GM10266 (cell line): ENCODE measurements at regions not wholly inside any gene's neighbourhood (a gene's known extent, or its start where the extent isn't known, plus 50 kb on each side); places are given as distances from the start of the nearest gene placed in this dataset.

ENCODE experiments used
- DNase-seq: peaks from one replicate; pipeline ENCODE4 v3.0.0; 2012; ENCODE audit errors: extremely low spot score
- TF ChIP-seq, protein P1 (sequence below): IDR thresholded peaks from 2 replicates; pipeline ENCODE4 v1.5.1; 2012; ENCODE audit warnings: mild to moderate bottlenecking, low read depth; ENCODE audit not compliant: control insufficient read depth, insufficient read depth; ENCODE audit errors: missing control alignments

DNA sequence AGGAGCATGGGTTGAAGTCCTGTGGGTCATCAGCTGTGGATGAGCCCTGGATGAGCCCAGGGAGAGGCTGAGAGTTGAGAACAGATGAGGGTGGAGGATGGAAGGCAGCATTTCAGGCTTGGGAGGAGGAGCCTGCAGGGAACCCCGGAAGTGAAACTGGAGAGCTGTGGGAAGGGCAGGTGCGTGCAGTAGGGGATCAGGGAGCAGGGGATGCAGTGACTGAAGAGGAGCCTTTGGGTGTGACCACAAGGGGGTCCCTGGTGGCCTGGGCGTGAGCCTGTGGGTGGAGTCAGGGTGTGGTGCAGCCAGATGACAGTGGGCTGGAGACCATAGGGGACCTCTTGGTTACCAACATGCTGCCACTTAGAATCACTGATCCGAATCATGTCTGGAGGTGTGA lies 115.5 kb downstream of the PAPOLA start:
- DNase-seq, result no peak
- TF ChIP-seq, protein P1, sequence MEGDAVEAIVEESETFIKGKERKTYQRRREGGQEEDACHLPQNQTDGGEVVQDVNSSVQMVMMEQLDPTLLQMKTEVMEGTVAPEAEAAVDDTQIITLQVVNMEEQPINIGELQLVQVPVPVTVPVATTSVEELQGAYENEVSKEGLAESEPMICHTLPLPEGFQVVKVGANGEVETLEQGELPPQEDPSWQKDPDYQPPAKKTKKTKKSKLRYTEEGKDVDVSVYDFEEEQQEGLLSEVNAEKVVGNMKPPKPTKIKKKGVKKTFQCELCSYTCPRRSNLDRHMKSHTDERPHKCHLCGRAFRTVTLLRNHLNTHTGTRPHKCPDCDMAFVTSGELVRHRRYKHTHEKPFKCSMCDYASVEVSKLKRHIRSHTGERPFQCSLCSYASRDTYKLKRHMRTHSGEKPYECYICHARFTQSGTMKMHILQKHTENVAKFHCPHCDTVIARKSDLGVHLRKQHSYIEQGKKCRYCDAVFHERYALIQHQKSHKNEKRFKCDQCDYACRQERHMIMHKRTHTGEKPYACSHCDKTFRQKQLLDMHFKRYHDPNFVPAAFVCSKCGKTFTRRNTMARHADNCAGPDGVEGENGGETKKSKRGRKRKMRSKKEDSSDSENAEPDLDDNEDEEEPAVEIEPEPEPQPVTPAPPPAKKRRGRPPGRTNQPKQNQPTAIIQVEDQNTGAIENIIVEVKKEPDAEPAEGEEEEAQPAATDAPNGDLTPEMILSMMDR, result no peak

DNA sequence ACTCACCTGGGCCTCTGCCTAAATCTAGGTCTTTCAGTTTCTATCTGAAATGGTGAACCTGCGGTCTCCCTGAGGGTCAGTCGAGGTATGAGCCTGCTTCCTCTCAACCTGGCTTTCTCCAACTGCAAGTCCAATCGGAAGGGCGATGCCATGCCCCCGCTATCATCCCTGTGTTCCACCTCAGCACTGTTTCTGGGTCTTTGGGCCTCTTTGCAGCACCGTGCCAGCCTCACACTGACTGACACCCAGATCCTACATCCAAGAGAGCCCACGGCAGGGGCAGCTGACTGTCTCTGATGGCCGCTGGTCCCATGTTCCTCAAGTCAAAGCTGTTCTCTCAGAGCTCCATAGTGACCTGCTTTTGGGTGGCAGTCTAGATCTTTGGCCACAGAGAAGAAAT lies 120.7 kb downstream of the PAPOLA start:
- TF ChIP-seq, protein P1, result no peak
- DNase-seq, result no peak

DNA sequence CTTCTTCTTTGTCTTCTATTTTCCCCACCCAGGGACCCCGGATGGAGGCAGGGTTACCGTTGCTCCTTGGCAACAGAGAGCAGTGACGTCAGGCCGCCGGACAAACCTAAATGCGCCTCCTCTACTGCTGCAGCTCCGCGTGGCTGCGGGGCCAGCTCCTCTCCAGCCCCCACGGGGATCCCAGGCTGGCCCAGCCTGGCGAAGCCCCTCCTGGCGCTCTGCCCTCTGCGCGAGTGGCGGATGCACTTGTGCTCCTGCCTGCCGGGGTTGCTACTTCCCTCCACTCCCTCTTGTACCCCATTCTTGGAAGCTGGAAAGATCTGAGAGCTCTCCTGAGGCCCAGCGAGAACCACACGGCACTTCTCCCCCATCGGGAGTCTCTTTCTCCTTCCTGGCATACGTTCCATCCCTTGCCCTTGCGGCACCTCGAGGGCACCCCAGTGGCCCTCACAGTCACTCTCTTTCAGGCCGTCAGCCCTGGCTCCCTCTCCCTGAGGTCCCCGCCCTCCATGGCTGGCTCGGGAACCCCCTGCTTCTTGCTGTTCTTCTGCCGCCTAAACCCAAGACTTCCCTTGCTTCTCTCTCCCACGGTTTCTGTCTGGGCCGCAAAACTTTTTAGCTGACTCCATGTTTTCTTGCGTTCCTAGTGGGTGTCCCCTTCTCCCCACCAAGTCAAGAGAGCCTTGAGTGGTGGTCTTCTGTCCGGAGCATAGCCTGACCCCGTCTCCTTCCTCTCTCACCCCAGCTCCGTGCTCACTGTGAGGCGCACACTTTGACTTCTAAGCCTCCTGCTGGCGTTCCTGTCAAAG lies 121.7 kb downstream of the PAPOLA start:
- TF ChIP-seq, protein P1, result no peak
- DNase-seq, result no peak

DNA sequence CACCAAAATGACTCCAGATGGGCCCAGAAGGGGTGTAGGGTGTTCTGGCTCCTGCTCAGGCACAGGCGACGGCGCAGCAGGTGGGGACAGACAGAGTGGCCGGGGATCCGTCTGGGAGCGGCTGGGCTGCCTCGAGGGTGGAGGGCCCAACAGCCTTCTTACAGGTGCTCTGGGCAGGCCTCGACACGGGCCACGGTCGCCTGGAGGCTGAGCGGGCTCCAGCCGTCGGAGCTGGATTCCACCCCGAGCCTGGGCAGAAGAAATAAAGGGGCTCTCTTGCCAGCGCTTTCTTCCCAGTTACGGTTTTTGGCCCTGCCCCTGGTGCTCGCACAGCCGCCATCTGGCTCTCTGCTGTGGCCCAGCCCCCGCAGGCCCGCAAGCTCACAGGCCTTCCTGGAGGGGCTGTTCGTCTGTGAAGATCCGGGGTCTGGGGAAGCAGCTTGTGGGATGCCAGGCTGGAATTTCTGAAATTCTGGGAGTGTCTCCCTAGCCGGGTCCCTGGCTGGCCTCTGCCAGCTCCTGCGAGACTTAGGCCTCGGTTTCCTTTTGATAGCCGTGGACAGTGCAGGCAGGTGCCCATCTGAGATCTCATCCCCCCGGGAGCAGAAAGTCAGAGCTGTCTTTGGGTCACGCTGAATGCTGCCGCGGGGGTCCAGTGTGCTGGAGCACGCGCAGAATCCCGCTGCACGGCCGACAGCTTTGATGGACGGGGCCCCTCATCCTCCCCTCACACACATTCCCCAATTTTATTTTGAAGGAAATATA lies 122.7 kb downstream of the PAPOLA start:
- TF ChIP-seq, protein P1, result no peak
- no peak for DNase-seq

DNA sequence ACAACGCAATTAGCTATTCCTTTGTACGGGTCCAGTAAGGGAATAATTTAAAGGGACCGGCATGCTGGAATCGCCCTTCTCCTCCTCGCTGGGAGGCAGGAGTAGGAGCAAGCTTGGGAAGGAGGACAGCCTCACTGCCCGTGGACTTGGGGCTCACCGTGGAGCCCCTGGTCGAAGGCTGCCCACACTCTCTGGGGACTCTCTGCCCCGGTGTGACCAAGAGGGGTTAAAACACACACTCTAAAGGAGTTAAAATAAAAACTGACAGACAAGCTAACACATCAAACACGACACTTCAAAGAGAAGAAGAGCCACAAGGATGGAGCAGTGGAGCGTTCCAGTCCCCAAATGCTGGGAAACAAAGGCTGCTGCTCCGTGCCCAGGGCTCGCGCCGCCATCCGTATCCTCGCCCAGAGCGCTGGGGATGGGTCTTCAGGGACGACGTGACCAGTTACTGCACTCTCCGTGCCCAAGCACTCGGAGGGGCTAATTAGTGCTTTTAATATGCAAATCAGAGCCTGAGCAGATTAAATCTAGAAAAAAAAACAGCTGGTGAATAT lies 123.3 kb downstream of the PAPOLA start:
- no peak for DNase-seq
- TF ChIP-seq, protein P1, result no peak

DNA sequence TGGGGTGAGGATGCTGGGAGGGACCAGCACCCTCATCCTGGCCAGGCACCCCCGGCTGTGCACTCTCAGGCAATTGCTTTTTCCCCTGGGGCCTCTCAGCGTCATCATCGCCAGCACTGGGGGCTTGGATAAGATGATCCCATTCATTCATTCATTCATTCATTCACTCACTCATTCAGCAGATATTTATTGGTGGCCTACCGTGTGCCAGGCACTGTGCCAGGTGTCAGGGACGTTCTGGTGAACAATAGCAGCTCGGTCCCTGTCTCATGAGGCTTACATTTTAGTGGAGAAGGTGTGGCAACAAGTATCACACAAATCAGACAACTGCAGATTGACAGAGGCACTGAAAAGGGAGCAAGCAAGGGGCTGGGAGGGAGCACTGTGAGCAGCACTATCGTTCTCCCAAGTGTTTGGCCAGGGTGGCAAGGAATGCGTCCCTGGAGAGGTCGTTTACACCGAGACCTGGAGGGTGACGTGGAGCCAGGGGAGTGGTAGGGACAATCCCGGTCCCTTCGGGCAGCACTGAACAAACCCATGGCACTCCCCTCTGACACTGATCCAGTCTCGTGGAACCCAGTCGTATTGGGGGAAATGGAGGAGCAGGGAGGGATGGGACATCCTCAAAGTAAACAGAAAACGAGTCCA lies 124.1 kb downstream of the PAPOLA start:
- TF ChIP-seq, protein P1, result no peak
- no peak for DNase-seq
